GM21367 (cell line): ENCODE measurements at regions not wholly inside any gene's neighbourhood (a gene's known extent, or its start where the extent isn't known, plus 50 kb on each side); places are given as distances from the start of the nearest gene placed in this dataset.

ENCODE experiments used
- ATAC-seq: cut with Tn5 transposase; IDR thresholded peaks from one replicate; pipeline ENCODE4 v1.9.1; 2021; ENCODE audit not compliant: unreplicated experiment

DNA sequence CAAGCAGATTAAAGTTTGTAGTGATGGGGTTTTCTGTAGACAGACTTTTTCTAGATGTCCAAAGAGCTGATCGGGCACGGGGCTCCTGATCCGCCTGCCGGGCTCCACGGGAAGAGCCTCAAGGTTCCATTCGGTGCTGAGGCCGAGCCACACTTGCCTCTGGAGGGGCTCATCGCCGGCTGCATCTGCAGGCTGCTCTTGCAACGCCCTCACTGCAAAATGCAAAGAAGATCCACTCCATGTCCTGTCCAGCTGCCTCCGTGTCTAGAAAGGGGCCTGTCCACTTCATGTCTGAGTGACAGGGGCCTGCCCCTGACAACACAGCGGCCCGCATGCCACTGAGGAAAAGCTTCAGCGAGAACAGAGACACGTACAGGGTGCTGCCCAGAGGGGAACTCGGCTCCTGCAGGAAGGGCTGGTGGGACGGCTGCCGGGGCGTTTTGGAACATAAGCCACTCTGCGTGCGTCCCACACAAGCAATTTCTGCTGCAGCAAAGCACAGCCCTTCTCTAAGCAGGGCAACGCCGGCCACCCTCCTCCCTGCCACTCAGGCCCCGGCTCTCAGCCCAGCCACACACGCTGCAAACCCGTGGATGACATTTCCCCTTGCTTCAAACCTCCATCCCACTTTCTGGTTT is 53.6 kb upstream of the CTDP1 start:
- ATAC-seq, result no peak

DNA sequence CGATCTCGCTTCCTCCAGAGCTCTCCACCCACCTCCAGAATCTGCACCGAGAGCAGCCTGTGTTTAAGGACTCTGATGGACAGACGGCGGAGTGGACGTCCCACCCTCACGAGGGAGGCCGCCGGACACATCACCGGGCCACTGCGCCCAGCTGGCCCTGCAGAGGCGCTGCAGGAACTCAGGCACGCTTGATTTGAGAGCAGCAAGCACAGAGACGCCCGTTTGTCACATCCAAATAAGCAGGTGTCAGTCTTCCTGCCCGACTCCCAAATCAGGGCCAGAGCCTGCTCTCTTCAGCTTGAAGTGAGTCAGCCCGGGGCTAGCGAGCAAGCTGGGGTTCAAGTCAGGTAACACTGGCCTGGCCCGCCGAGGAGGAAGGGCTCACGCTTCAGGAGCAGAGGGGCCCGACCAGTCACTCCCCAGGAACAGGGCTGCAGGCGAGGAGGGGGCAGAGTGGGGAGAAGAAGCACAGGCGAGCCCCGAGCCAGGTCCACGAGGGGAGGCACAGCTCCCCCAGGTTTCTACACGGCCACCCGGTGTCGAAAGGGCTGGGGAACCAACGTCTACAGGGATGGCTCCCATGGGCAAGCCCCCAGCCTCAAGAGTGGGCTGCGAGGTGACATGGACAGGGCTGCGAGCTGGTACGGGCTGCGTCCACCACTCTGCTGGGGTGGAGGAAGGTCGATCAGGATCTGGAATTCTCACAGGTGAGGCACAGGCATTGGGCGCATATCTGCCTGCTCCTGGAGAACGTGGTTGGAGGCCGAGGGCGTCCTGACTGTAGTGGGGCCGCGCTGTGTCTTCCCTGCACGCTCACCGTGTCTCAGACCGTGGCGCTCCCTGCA is 52.5 kb upstream of the CTDP1 start:
- no peak for ATAC-seq

DNA sequence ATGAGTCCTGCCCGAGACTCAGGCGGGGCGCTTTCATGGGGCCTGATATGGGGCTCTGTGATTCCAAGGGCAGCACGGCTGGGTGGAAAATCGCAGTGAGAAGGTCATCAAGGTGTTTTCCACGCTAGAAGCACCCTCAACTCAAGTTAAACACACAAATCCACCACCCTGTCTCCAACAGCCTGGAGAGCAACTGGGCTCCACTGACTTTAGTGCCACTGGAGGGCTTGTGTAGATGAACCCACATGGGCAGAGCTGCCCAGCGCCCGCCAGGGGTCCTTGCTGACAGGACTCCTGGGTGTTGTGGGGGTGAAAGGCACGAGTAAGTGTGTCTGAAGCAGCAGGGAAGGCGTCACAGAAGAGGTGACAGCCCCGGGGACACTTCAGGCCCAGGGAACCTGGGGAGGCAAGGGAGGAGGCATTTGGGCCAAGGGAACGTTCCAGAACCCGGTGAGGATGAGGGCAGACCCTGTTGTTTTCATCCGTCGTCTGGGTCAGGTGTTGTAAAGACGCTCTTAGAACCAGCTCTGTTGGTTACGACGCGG is 51.8 kb upstream of the CTDP1 start:
- ATAC-seq, result no peak

DNA sequence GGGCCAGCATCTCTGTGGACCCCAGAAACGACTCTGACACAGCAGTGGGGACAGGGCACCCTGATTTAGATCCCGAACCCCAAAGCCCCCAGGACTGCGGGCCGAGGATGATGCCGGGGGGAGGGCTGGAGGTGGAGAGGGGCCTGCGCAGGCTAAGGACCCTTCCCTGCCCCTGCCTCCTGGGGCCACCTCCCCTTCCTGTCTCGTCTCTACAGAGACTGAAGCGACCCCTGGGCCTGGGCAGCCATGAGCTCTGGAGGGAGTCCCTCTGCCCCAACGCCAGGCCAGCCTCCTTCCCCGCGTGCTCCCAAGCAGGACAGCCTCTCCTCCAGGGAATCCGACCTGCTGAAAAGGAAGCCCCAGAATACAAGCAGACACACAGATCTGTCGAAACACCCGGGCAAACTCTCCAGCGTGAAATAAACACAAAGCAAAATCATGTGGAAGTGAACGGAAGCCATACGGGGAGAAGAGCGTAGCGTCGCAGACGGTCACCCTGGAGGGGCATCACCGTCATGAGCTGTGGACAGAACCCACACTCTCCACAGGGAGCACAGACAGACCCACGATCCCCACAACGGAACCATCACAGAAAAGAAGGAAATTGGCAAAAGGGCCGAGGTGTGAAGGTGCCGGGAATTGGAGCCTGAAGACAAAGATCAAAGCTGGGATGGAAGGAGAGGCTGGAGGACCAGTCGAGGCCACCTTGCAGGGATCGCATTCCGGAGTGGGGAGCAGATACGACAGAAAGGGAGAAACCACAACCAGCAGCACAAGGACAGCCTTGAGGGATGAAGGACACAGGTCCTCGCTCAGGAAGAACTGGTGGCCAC is 51.0 kb upstream of the CTDP1 start:
- ATAC-seq, result no peak

DNA sequence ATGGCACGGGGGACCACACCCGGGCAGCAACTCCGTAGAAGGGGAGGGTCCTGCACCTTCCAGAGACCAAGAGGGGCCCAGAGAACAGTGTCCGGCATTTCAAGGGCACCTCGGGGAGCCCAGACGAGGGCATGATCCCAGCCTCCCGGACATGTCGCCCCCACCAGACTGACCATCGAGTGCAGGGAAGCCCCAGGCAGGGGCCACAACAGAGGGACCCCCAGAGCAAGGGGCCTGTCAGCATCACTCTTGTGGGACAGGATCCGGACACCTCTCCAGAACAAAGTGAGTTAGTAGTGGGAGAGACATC is 50.4 kb upstream of the CTDP1 start:
- no peak for ATAC-seq

DNA sequence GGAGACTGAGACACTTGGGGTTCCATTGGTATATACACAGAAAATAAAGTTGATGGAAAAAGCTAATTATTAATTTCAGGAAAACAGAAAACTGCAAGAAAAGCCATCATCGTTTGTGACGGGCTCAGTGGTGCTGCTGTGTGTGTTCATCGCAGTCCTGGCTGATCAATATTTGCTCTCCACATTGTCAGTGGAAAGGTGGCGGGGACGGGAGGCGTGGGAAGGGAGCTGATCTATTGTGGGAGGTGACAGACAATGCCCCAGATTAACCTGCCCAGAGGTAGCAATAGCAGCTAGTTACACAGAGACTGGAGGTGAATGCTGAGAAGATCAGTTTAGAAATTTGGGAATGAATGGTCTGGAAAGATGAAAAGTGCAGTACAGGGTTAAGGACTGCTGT is 50.0 kb upstream of the CTDP1 start:
- ATAC-seq, result no peak
